Keratinocyte (primary cell): ENCODE measurements at regions not wholly inside any gene's neighbourhood (a gene's known extent, or its start where the extent isn't known, plus 50 kb on each side); places are given as distances from the start of the nearest gene placed in this dataset.

Experiments used
- EZH2 ChIP-seq: IDR thresholded peaks from one replicate; pipeline ENCODE4 v1.6.1; 2012; ENCODE audit warnings: inconsistent platforms, mild to moderate bottlenecking, low read length, moderate library complexity
- TF ChIP-seq, protein P1 (sequence below), 3 experiments: IDR thresholded peaks in 1 of 3; conservative IDR thresholded peaks in 1 of 3; optimal IDR thresholded peaks in 1 of 3; 2 replicates in 2 of 3; 3 replicates in 1 of 3; pipeline versions ENCODE3 to v1.5.1; 2011; ENCODE audit warnings: low read length in 3 of 3, mild to moderate bottlenecking in 3 of 3, moderate library complexity in 2 of 3, control low read depth in 1 of 3, inconsistent platforms in 1 of 3; ENCODE audit not compliant: insufficient read depth in 2 of 3; ENCODE audit errors: extremely low read depth in 1 of 3

GRCh38 chr9:88892724-88893123 lies 98.5 kb upstream of the S1PR3 start:
- TF ChIP-seq EZH2, result no peak
- TF ChIP-seq, protein P1, sequence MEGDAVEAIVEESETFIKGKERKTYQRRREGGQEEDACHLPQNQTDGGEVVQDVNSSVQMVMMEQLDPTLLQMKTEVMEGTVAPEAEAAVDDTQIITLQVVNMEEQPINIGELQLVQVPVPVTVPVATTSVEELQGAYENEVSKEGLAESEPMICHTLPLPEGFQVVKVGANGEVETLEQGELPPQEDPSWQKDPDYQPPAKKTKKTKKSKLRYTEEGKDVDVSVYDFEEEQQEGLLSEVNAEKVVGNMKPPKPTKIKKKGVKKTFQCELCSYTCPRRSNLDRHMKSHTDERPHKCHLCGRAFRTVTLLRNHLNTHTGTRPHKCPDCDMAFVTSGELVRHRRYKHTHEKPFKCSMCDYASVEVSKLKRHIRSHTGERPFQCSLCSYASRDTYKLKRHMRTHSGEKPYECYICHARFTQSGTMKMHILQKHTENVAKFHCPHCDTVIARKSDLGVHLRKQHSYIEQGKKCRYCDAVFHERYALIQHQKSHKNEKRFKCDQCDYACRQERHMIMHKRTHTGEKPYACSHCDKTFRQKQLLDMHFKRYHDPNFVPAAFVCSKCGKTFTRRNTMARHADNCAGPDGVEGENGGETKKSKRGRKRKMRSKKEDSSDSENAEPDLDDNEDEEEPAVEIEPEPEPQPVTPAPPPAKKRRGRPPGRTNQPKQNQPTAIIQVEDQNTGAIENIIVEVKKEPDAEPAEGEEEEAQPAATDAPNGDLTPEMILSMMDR (optimal IDR thresholded peaks at IDR 0.05 in 1 of 3, IDR thresholded peaks at IDR 0.05 in 1 of 3, conservative IDR thresholded peaks at IDR 0.05 in 1 of 3; ENCODE audit: extremely low read depth in 1 of 3, insufficient read depth in 2 of 3, low read length in 3 of 3), result no peak
